H1 (cell line): ENCODE measurements at regions not wholly inside any gene's neighbourhood (a gene's known extent, or its start where the extent isn't known, plus 50 kb on each side); places are given as distances from the start of the nearest gene placed in this dataset.

Experiments
- CTCF ChIA-PET: fragments of 300-600 bp; sonication (Branson Sonifier 250); formaldehyde crosslinking; loops from one replicate; lab custom pipeline; 2021; ENCODE audit not compliant: partially characterized antibody; lab: Charles Lee
- POLR2A ChIA-PET: fragments of 300-600 bp; sonication (Branson Sonifier 250); formaldehyde crosslinking; loops from one replicate; lab custom pipeline; 2021; ENCODE audit warnings: inconsistent platforms; ENCODE audit not compliant: partially characterized antibody; lab: Charles Lee
- DNase-seq, 2 experiments: peaks; one replicate each; pipeline versions ENCODE4 v3.0.0 to v3.0.0-alpha.2; 2010 to 2022; ENCODE audit warnings: low spot score in 2 of 2, low read depth in 1 of 2, mixed read lengths in 1 of 2
- FAIRE-seq: peaks from 2 replicates; lab custom pipeline; 2011; peaks lifted over from hg19 to GRCh38; lab: Jason Lieb, UNC
- H2AFZ ChIP-seq: 2 replicates; pipeline ENCODE4 v1.8.1; 2012; ENCODE audit warnings: low read length, inconsistent platforms
- H2AK5ac ChIP-seq: 2 replicates; pipeline ENCODE4 v1.6.1; 2013; ENCODE audit warnings: low read depth, low read length
- H2BK120ac ChIP-seq: replicated peaks from 2 replicates; pipeline ENCODE3; 2013; ENCODE audit warnings: low read depth, low read length, inconsistent platforms
- H2BK12ac ChIP-seq: 2 replicates; pipeline ENCODE4 v1.6.1; 2013; ENCODE audit warnings: low read depth, low read length
- H2BK15ac ChIP-seq: 2 replicates; pipeline ENCODE4 v1.6.1; 2013; ENCODE audit warnings: low read length
- H2BK20ac ChIP-seq: 2 replicates; pipeline ENCODE4 v1.6.1; 2013; ENCODE audit warnings: low read length
- H2BK5ac ChIP-seq: 2 replicates; pipeline ENCODE4 v1.6.1; 2013; ENCODE audit warnings: low read depth, low read length
- H3K14ac ChIP-seq: 2 replicates; pipeline ENCODE4 v1.6.1; 2013; ENCODE audit warnings: inconsistent platforms; ENCODE audit not compliant: insufficient read length
- H3K18ac ChIP-seq: 2 replicates; pipeline ENCODE4 v1.6.1; 2013; ENCODE audit warnings: low read length; ENCODE audit errors: extremely low read depth
- H3K23ac ChIP-seq: 2 replicates; pipeline ENCODE4 v1.6.1; 2013; ENCODE audit warnings: inconsistent platforms; ENCODE audit not compliant: insufficient read length
- H3K23me2 ChIP-seq: 2 replicates; pipeline ENCODE4 v1.6.1; 2013; ENCODE audit warnings: low read depth, low read length
- H3K27ac ChIP-seq: 2 replicates; pipeline ENCODE4 v1.6.1; 2011; ENCODE audit warnings: low read depth, low read length, inconsistent platforms
- H3K27me3 ChIP-seq, 4 experiments: replicated peaks in 1 of 4; 1 replicate in 1 of 4; 2 replicates in 3 of 4; pipeline versions ENCODE4 v1.6.1 to v1.8.1; 2011 to 2013; ENCODE audit warnings: low read length in 3 of 4, mild to moderate bottlenecking in 3 of 4, inconsistent platforms in 2 of 4, mixed read lengths in 2 of 4, moderate library complexity in 1 of 4; ENCODE audit not compliant: control insufficient read depth in 3 of 4, insufficient read depth in 3 of 4; ENCODE audit errors: extremely low read depth in 1 of 4
- H3K36me3 ChIP-seq, 4 experiments: 2 replicates each; pipeline versions ENCODE4 v1.6.1 to v1.8.1; 2011 to 2013; ENCODE audit warnings: mild to moderate bottlenecking in 4 of 4, low read length in 3 of 4, moderate library complexity in 2 of 4, control low read depth in 1 of 4, inconsistent platforms in 1 of 4; ENCODE audit not compliant: insufficient read depth in 4 of 4, control insufficient read depth in 2 of 4
- H3K4ac ChIP-seq: replicated peaks from 2 replicates; pipeline ENCODE3; 2013; ENCODE audit warnings: low read length, low read depth, mixed read lengths, inconsistent platforms; ENCODE audit not compliant: insufficient read length
- H3K4me1 ChIP-seq, 4 experiments: replicated peaks in 1 of 4; 1 replicate in 1 of 4; 2 replicates in 3 of 4; pipeline versions ENCODE4 v1.6.1 to v1.8.1; 2011 to 2013; ENCODE audit warnings: low read length in 3 of 4, inconsistent platforms in 2 of 4, mixed read lengths in 1 of 4; ENCODE audit not compliant: insufficient read depth in 4 of 4, control insufficient read depth in 3 of 4
- H3K4me2 ChIP-seq, 2 experiments: 2 replicates each; pipeline versions ENCODE4 v1.6.1 to v1.8.1; 2011 to 2013; ENCODE audit warnings: low read depth in 2 of 2, low read length in 2 of 2, control low read depth in 1 of 2, inconsistent platforms in 1 of 2, mild to moderate bottlenecking in 1 of 2; ENCODE audit not compliant: insufficient read depth in 1 of 2
- H3K4me3 ChIP-seq, 4 experiments: fragments of 200-600, 300-600 bp in 1 of 4; sonication (generic), shearing (Covaris generic), sonication (Bioruptor Twin) in 1 of 4; 2 replicates each; pipeline versions ENCODE4 v1.5.1 to v1.8.1; 2011 to 2016; ENCODE audit warnings: low read length in 4 of 4, low read depth in 3 of 4, control low read depth in 2 of 4, inconsistent platforms in 2 of 4, mild to moderate bottlenecking in 2 of 4, mixed read lengths in 1 of 4, moderate library complexity in 1 of 4; ENCODE audit not compliant: insufficient read depth in 2 of 4; ENCODE audit errors: extremely low read depth in 1 of 4
- H3K56ac ChIP-seq: replicated peaks from 2 replicates; pipeline ENCODE3; 2013; ENCODE audit warnings: low read depth, mild to moderate bottlenecking, mixed read lengths, low read length, inconsistent platforms; ENCODE audit not compliant: insufficient read length
- H3K79me1 ChIP-seq: 2 replicates; pipeline ENCODE4 v1.6.1; 2013; ENCODE audit warnings: low read depth, low read length, control low read depth
- H3K79me2 ChIP-seq, 2 experiments: 2 replicates each; pipeline versions ENCODE4 v1.6.1 to v1.8.1; 2012 to 2013; ENCODE audit warnings: low read length in 2 of 2, mild to moderate bottlenecking in 2 of 2, inconsistent platforms in 1 of 2; ENCODE audit not compliant: insufficient read depth in 2 of 2, control insufficient read depth in 1 of 2
- H3K9ac ChIP-seq, 4 experiments: replicated peaks in 1 of 4; 1 replicate in 1 of 4; 2 replicates in 3 of 4; pipeline versions ENCODE4 v1.6.1 to v1.8.1; 2011 to 2013; ENCODE audit warnings: low read depth in 3 of 4, low read length in 3 of 4, control low read depth in 2 of 4, mild to moderate bottlenecking in 2 of 4, moderate library complexity in 2 of 4, inconsistent platforms in 1 of 4; ENCODE audit errors: extremely low read depth in 1 of 4
- H3K9me3 ChIP-seq, 2 experiments: 2 replicates each; pipeline versions ENCODE4 v1.6.1 to v1.8.1; 2012 to 2013; ENCODE audit warnings: mild to moderate bottlenecking in 2 of 2, moderate library complexity in 2 of 2, control low read depth in 1 of 2, inconsistent platforms in 1 of 2, low read depth in 1 of 2, low read length in 1 of 2, mixed read lengths in 1 of 2; ENCODE audit not compliant: insufficient read depth in 2 of 2
- H4K20me1 ChIP-seq, 2 experiments: replicated peaks in 1 of 2; 2 replicates each; pipeline versions ENCODE3 to v1.8.1; 2011 to 2013; ENCODE audit warnings: inconsistent platforms in 2 of 2, low read length in 2 of 2, mild to moderate bottlenecking in 1 of 2; ENCODE audit not compliant: insufficient read depth in 2 of 2, control insufficient read depth in 1 of 2
- H4K5ac ChIP-seq: 2 replicates; pipeline ENCODE4 v1.6.1; 2013; ENCODE audit warnings: low read length, low read depth, mixed read lengths, inconsistent platforms; ENCODE audit not compliant: insufficient read length
- H4K8ac ChIP-seq: 2 replicates; pipeline ENCODE4 v1.8.0; 2013; ENCODE audit warnings: mild to moderate bottlenecking, moderate library complexity, low read length, inconsistent platforms; ENCODE audit not compliant: insufficient read depth; ENCODE audit errors: extremely low read depth
- H4K91ac ChIP-seq: replicated peaks from 2 replicates; pipeline ENCODE3; 2013; ENCODE audit warnings: low read length, mixed read lengths, inconsistent platforms; ENCODE audit not compliant: insufficient read length
- CBX5 ChIP-seq: fragments of 300-800, 300-1000 bp; sonication (generic); IDR thresholded peaks from 2 replicates; pipeline ENCODE4 v1.7.1; 2016; ENCODE audit warnings: antibody characterized with exemption, low read length, low read depth
- MAFK ChIP-seq: IDR thresholded peaks from 2 replicates; pipeline ENCODE4 v1.6.1; 2012; ENCODE audit warnings: low read depth, mild to moderate bottlenecking, improper control_type of control experiment, low read length
- POLR2A ChIP-seq, 2 experiments: IDR thresholded peaks; 1 replicate in 1 of 2; 2 replicates in 1 of 2; pipeline ENCODE4 v1.6.1; 2011; ENCODE audit warnings: low read depth in 2 of 2, low read length in 2 of 2, mild to moderate bottlenecking in 2 of 2; ENCODE audit errors: control extremely low read depth in 1 of 2
- RFX5 ChIP-seq: IDR thresholded peaks from 2 replicates; pipeline ENCODE4 v1.6.1; 2011; ENCODE audit warnings: low read depth, low read length, improper control_type of control experiment, borderline replicate concordance
- RXRA ChIP-seq: IDR thresholded peaks from 2 replicates; pipeline ENCODE4 v1.6.1; 2011; ENCODE audit warnings: low read depth, mild to moderate bottlenecking, low read length, moderate library complexity; ENCODE audit not compliant: insufficient read depth
- TAF7 ChIP-seq: optimal IDR thresholded peaks from 2 replicates; pipeline ENCODE3; 2011; ENCODE audit warnings: low read depth, mild to moderate bottlenecking, inconsistent platforms, low read length, moderate library complexity, borderline replicate concordance
- TBP ChIP-seq: IDR thresholded peaks from 2 replicates; pipeline ENCODE4 v1.6.1; 2011; ENCODE audit warnings: low read depth, low read length, improper control_type of control experiment
- WGBS, 2 experiments: shearing (Covaris generic) in 1 of 2; methylation state at CpG; one replicate each; pipeline versions ENCODE4 v1.1.6 to v1.1.7; 2013 to 2015; ENCODE audit warnings: low lambda C conversion rate in 2 of 2, mixed read lengths in 2 of 2, inconsistent platforms in 1 of 2, low coverage in 1 of 2, missing lambda C conversion rate in 1 of 2; ENCODE audit not compliant: insufficient replicate concordance in 2 of 2, insufficient coverage in 1 of 2, insufficient read length in 1 of 2; ENCODE audit errors: extremely low coverage in 1 of 2, missing lambda C conversion rate in 1 of 2; 5-methylcytosine and 5-hydroxymethylcytosine counted together
- TF ChIP-seq, protein P1 (sequence below): IDR thresholded peaks from 2 replicates; pipeline ENCODE4 v1.6.1; 2011; ENCODE audit warnings: low read length, improper control_type of control experiment

DNA sequence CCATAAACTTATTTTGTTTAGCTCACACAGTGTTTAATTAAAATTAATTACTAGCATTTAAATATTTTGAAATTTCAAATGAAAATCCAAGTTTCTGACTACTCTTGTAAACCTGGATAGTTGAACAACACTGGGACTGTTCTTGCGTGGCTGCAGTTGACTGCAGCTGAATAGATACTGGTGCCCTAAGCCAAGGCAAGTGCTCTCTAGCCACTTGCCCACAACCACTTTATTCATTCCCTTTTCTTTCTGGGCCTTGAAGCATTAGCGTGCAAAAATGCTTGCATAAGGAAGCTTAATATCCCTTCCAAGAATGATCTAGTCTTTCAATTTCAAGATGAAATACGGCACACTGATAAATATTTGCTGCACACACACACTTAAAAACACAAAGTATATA lies 676.0 kb upstream of the MARCKS start:
- Histone ChIP-seq H3K23me2 (no peaks in the 10 kb centered on the region), H2BK12ac (no peak overlapping the region), H3K9ac (no peak overlapping the region), H2AFZ (no peak overlapping the region), H3K27ac (no peak overlapping the region), H4K5ac (no peak overlapping the region), H4K91ac (no peak overlapping the region), H3K4ac (no peak overlapping the region), H3K36me3 (no peaks in the 10 kb centered on the region), H2BK5ac (no peak overlapping the region), H4K8ac (no peak overlapping the region), H3K14ac (no peak overlapping the region), H3K9me3 (no peaks in the 10 kb centered on the region), H2AK5ac (no peak overlapping the region), H2BK15ac (no peak overlapping the region), H4K20me1 (no peaks in the 10 kb centered on the region), H3K27me3 (peaks cover 0 to 1% (median 0%) of the 10 kb centered on the region in 4 experiments; a peak in 1 of 7 replicates), H3K4me3 (no peak overlapping the region), H3K79me1 (no peaks in the 10 kb centered on the region), H2BK20ac (no peak overlapping the region), H3K23ac (no peak overlapping the region), H3K4me1 (no peaks in the 10 kb centered on the region), H3K56ac (no peak overlapping the region), H2BK120ac (no peak overlapping the region), H3K79me2 (no peaks in the 10 kb centered on the region), H3K4me2 (no peak overlapping the region), H3K18ac (no peak overlapping the region)
- no peak for TF ChIP-seq RXRA
- no peak for TF ChIP-seq POLR2A (IDR thresholded peaks at IDR 0.05; ENCODE audit: control extremely low read depth in 1 of 2, low read depth in 2 of 2, low read length in 2 of 2)
- TF ChIP-seq TAF7: no peak
- TF ChIP-seq RFX5: no peak
- TF ChIP-seq CBX5: no peak
- TF ChIP-seq TBP: no peak
- TF ChIP-seq, protein P1, sequence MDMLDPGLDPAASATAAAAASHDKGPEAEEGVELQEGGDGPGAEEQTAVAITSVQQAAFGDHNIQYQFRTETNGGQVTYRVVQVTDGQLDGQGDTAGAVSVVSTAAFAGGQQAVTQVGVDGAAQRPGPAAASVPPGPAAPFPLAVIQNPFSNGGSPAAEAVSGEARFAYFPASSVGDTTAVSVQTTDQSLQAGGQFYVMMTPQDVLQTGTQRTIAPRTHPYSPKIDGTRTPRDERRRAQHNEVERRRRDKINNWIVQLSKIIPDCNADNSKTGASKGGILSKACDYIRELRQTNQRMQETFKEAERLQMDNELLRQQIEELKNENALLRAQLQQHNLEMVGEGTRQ: no peak
- no peak for TF ChIP-seq MAFK
- no peak for FAIRE-seq
- CTCF ChIA-PET: interaction anchor here (1.1 kb wide), 1 partner anchor 9 kb away, joined by 5 read pairs; no protein-coding TSS in a partner anchor
- WGBS, 2 experiments: 93% methylated on average over 3 of the region's 3 CpGs; no CpG with 5 or more reads in 1 of the 2 experiments
- no peak for DNase-seq
- POLR2A ChIA-PET: no interaction called here
